ENCODE measurements at regions not wholly inside any gene's neighbourhood (a gene's known extent, or its start where the extent isn't known, plus 50 kb on each side); places are given as distances from the start of the nearest gene placed in this dataset.
"Not testable (repeated sequence)": the region's sequence is repeated elsewhere in the genome, so short reads cannot be mapped to it uniquely, and the experiment has no call there.

- ATAC-seq: no peak
Measured at GRCh38 chr6:51129043-51129442, 310.4 kb downstream of the TFAP2B start.

GRCh38 chr6:51137777-51138176 lies 319.1 kb downstream of the TFAP2B start:
- DNase-seq (ENCODE audit: low spot score): no peak
- ATAC-seq: peak; percentile 86

More at GRCh38 chr6:51129043-51129442, 310.4 kb downstream of the TFAP2B start:
- no peak for DNase-seq (ENCODE audit: low spot score)

- ATAC-seq: peak; percentile 36
Measured at GRCh38 chr6:51139950-51140385, 321.3 kb downstream of the TFAP2B start.

GRCh38 chr6:51141080-51141479 lies 322.4 kb downstream of the TFAP2B start:
- DNase-seq (ENCODE audit: low spot score) (no peak), ATAC-seq (no peak)

More at GRCh38 chr6:51139950-51140385, 321.3 kb downstream of the TFAP2B start:
- no peak for DNase-seq (ENCODE audit: low spot score)

- no peak for DNase-seq (ENCODE audit: low spot score)
- no peak for ATAC-seq
Measured at GRCh38 chr6:51147756-51148155, 329.1 kb downstream of the TFAP2B start.

GRCh38 chr6:51152594-51152993 lies 333.9 kb downstream of the TFAP2B start:
- no peak for ATAC-seq
- DNase-seq (ENCODE audit: low spot score): no peak

GRCh38 chr6:51153109-51153508 lies 334.4 kb downstream of the TFAP2B start:
- no peak for DNase-seq (ENCODE audit: low spot score)
- no peak for ATAC-seq

GRCh38 chr6:51154925-51155324 lies 336.3 kb downstream of the TFAP2B start:
- not testable (repeated sequence) for ATAC-seq; DNase-seq (ENCODE audit: low spot score)

GRCh38 chr6:51159260-51159659 lies 340.6 kb downstream of the TFAP2B start:
- not testable (repeated sequence) for ATAC-seq

GRCh38 chr6:51161752-51162151 lies 343.1 kb downstream of the TFAP2B start:
- peak; percentile 42 for ATAC-seq

More at GRCh38 chr6:51159260-51159659, 340.6 kb downstream of the TFAP2B start:
- not testable (repeated sequence) for DNase-seq (ENCODE audit: low spot score)

GRCh38 chr6:51163843-51164529 lies 345.3 kb downstream of the TFAP2B start:
- ATAC-seq (peak; percentile 86), DNase-seq (ENCODE audit: low spot score) (no peak)

More at GRCh38 chr6:51161752-51162151, 343.1 kb downstream of the TFAP2B start:
- no peak for DNase-seq (ENCODE audit: low spot score)

- DNase-seq (ENCODE audit: low spot score) (no peak), ATAC-seq (no peak)
Measured at GRCh38 chr6:51166914-51167313, 348.2 kb downstream of the TFAP2B start.

- DNase-seq (ENCODE audit: low spot score) (no peak), ATAC-seq (no peak)
Measured at GRCh38 chr6:51167468-51167867, 348.8 kb downstream of the TFAP2B start.

GRCh38 chr6:51182827-51183226 lies 364.2 kb downstream of the TFAP2B start:
- DNase-seq (ENCODE audit: low spot score): no peak
- ATAC-seq: peak; percentile 45

- ATAC-seq (no peak), DNase-seq (ENCODE audit: low spot score) (no peak)
Measured at GRCh38 chr6:51184046-51184445, 365.4 kb downstream of the TFAP2B start.

GRCh38 chr6:51193163-51193562 lies 374.5 kb downstream of the TFAP2B start:
- DNase-seq (ENCODE audit: low spot score); ATAC-seq: not testable (repeated sequence)

GRCh38 chr6:51199105-51199552 lies 380.5 kb downstream of the TFAP2B start:
- no peak for ATAC-seq
- no peak for DNase-seq (ENCODE audit: low spot score)

GRCh38 chr6:51199733-51200260 lies 381.1 kb downstream of the TFAP2B start:
- DNase-seq (ENCODE audit: low spot score) (no peak), ATAC-seq (peak; percentile 63)

- DNase-seq (ENCODE audit: low spot score) (no peak), ATAC-seq (no peak)
Measured at GRCh38 chr6:51200676-51201075, 382.0 kb downstream of the TFAP2B start.

- DNase-seq (ENCODE audit: low spot score); ATAC-seq: not testable (repeated sequence)
Measured at GRCh38 chr6:51202653-51203052, 384.0 kb downstream of the TFAP2B start.

GRCh38 chr6:51203504-51203903 lies 384.8 kb downstream of the TFAP2B start:
- no peak for DNase-seq (ENCODE audit: low spot score)
- ATAC-seq: peak; percentile 51

GRCh38 chr6:51206686-51207085 lies 388.0 kb downstream of the TFAP2B start:
- not testable (repeated sequence) for DNase-seq (ENCODE audit: low spot score)

More at GRCh38 chr6:51206686-51207085, 388.0 kb downstream of the TFAP2B start:
- ATAC-seq: not testable (repeated sequence)

Data from left lobe of liver (tissue), 2 donors.